ENCODE measurements at regions not wholly inside any gene's neighbourhood (a gene's known extent, or its start where the extent isn't known, plus 50 kb on each side); places are given as distances from the start of the nearest gene placed in this dataset.

GRCh38 chr21:41061701-41062100 lies 106.3 kb upstream of the BACE2 start:
- Histone ChIP-seq H3K4me3 (no peak overlapping the region), H3K9me3 (peaks cover 0 to 7% (median 0%) of the 10 kb centered on the region in 12 donors), H3K36me3 (no peaks in the 10 kb centered on the region), H3K27ac (no peak overlapping the region), H3K4me1 (no peaks in the 10 kb centered on the region), H3K27me3 (peaks cover 0 to 3% (median 0%) of the 10 kb centered on the region in 9 donors)
- intact Hi-C loops (cut with DNase I), result loop anchor here in 2 of 10 donors (10.0 kb wide), 2 partner anchors 217 to 917 kb away; partner anchors contain the start of gene DSCAM (in 1 of the 2)
- TF ChIP-seq POLR2A (IDR thresholded peaks at IDR 0.05) (no peak), CTCF (IDR thresholded peaks at IDR 0.05) (no peak)
- DNase-seq (no peak), ATAC-seq (no peak)
- 81 to 93% (median 90%) methylated on average over 7 of the region's 7 CpGs for WGBS, 4 donors

GRCh38 chr21:41064334-41064791 lies 103.6 kb upstream of the BACE2 start:
- ATAC-seq (peak in 2 of 4 donors; percentile 33 to 42), DNase-seq (peak in 1 of 5 donors; percentile 46)
- H3K27ac ChIP-seq, result no peak overlapping the region
- H3K9me3 ChIP-seq, result no peaks in the 10 kb centered on the region
- TF ChIP-seq CTCF (IDR thresholded peaks at IDR 0.05) (no peak), POLR2A (IDR thresholded peaks at IDR 0.05) (no peak)
- WGBS, 4 donors, result 58 to 79% (median 60%) methylated on average over 8 to 12 of the region's 12 CpGs
- H3K36me3 ChIP-seq, result no peaks in the 10 kb centered on the region
- intact Hi-C loops (cut with DNase I), result loop anchor here in 2 of 10 donors (10.0 kb wide), 2 partner anchors 220 to 920 kb away; partner anchors contain the start of gene DSCAM (in 1 of the 2)
- no peak overlapping the region for H3K4me3 ChIP-seq
- H3K27me3 ChIP-seq, result peaks cover 0 to 16% (median 3%) of the 10 kb centered on the region in 9 donors
- H3K4me1 ChIP-seq, result peaks cover 0 to 10% (median 6%) of the 10 kb centered on the region in 12 donors

GRCh38 chr21:41064951-41065350 lies 103.0 kb upstream of the BACE2 start:
- no peak overlapping the region for H3K4me3 ChIP-seq
- intact Hi-C loops (cut with DNase I), result loop anchor here (5.0 to 10.0 kb wide), 6 partner anchors 220 to 923 kb away; partner anchors contain the start of gene DSCAM (in 1 of the 10)
- H3K9me3 ChIP-seq, result no peaks in the 10 kb centered on the region
- TF ChIP-seq CTCF (IDR thresholded peaks at IDR 0.05) (no peak), POLR2A (IDR thresholded peaks at IDR 0.05) (no peak)
- 91 to 93% (median 91%) methylated on average over 7 to 8 of the region's 8 CpGs for WGBS, 4 donors
- H3K36me3 ChIP-seq, result no peaks in the 10 kb centered on the region
- H3K4me1 ChIP-seq, result peaks cover 0 to 10% (median 6%) of the 10 kb centered on the region in 12 donors
- no peak overlapping the region for H3K27ac ChIP-seq
- H3K27me3 ChIP-seq, result peaks cover 0 to 22% (median 7%) of the 10 kb centered on the region in 9 donors
- DNase-seq, result no peak
- ATAC-seq, result no peak

- no peak overlapping the region for H3K27ac ChIP-seq
- H3K9me3 ChIP-seq, result no peaks in the 10 kb centered on the region
- H3K36me3 ChIP-seq, result no peaks in the 10 kb centered on the region
- intact Hi-C loops (cut with DNase I), result loop anchor here (5.0 to 10.0 kb wide), 6 partner anchors 221 to 923 kb away; partner anchors contain the start of gene DSCAM (in 1 of the 10)
- WGBS, 4 donors, result 51 to 65% (median 57%) methylated on average over 4 of the region's 4 CpGs
- peaks cover 0 to 10% (median 6%) of the 10 kb centered on the region in 12 donors for H3K4me1 ChIP-seq
- H3K4me3 ChIP-seq, result no peak overlapping the region
- H3K27me3 ChIP-seq, result peaks cover 0 to 24% (median 7%) of the 10 kb centered on the region in 9 donors
- DNase-seq, result no peak
- no peak for TF ChIP-seq POLR2A (IDR thresholded peaks at IDR 0.05)
- TF ChIP-seq CTCF (IDR thresholded peaks at IDR 0.05), result no peak
- ATAC-seq, result no peak
Observed at GRCh38 chr21:41065539-41065938, 102.4 kb upstream of the BACE2 start.
